ENCODE measurements at regions not wholly inside any gene's neighbourhood (a gene's known extent, or its start where the extent isn't known, plus 50 kb on each side); places are given as distances from the start of the nearest gene placed in this dataset.
"Not testable (repeated sequence)": the region's sequence is repeated elsewhere in the genome, so short reads cannot be mapped to it uniquely, and the experiment has no call there.

- intact Hi-C loops (cut with DNase I) = no loop called here
- no peak for DNase-seq
These were observed 1755.4 kb downstream of the PLA2G4A start for GRCh38 chr1:188584119-188584518.

GRCh38 chr1:188590641-188591040 is 1761.9 kb downstream of the PLA2G4A start:
- intact Hi-C loops (cut with DNase I) = no loop called here
- no peak for DNase-seq

- intact Hi-C loops (cut with DNase I) = no loop called here
- no peak for DNase-seq
These were observed 1765.9 kb downstream of the PLA2G4A start for GRCh38 chr1:188594542-188595235.

DNA sequence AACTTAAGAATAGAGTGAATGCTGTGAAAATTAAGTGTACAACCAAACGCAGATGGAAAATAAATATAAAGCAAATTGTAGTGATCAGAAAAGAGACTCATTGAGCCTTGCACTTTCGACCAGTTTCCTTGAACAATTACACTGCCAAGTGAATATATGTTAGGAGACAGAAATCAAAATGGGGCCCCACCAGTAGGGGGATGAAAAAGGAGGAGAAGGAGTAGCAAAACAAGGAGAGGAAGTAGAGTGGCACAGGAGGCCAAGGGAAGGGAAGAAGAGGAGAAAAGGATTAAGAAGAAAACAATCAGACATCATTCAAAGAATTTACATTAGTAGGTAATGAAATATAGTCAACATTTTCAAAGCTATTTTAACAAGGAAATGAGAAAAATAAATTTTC is 1770.6 kb downstream of the PLA2G4A start:
- intact Hi-C loops (cut with DNase I) = no loop called here

GRCh38 chr1:188611432-188611831 is 1782.7 kb downstream of the PLA2G4A start:
- intact Hi-C loops (cut with DNase I) = no loop called here
- DNase-seq = peak in 1 of 10 donors; percentile 50

More for the DNA sequence above, 1770.6 kb downstream of the PLA2G4A start:
- no peak for DNase-seq

DNA sequence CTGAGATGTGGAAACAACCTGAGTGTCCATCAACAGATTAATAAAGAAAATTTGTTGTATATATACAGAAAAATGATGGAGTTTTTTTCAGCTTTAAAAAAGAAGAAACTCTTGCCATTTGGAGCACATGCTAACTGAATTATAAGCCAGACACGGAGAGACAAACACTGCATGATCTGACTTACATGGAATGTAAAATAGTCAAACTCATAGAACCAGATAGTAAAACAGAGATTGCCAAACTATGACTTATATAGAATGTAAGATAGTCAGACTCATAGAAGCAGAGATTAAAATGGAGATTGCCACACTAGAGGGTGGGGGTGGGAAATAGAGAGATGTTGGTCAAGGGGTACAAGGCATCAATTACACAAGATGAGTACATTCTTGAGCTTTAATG is 1786.6 kb downstream of the PLA2G4A start:
- intact Hi-C loops (cut with DNase I) = no loop called here
- DNase-seq = no peak

DNA sequence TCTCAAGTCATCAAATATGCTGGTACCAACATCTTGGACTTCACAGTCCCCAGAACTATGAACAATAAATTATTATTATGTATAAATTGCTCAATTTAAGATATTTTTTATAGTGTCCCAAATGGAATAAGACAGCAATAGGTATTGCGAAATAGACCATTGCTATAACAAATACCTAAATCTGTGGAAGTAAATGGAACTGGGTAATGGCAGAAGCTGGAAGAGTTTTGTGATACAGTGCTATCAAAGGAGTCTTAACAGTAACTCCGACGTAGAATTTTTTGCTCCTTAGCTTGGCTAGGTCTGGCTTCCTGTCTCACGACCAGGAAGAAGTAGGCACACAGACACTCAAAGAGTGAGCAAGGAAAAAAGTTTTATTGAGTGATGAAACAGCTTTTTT is 1791.5 kb downstream of the PLA2G4A start:
- no peak for DNase-seq
- intact Hi-C loops (cut with DNase I) = no loop called here

DNA sequence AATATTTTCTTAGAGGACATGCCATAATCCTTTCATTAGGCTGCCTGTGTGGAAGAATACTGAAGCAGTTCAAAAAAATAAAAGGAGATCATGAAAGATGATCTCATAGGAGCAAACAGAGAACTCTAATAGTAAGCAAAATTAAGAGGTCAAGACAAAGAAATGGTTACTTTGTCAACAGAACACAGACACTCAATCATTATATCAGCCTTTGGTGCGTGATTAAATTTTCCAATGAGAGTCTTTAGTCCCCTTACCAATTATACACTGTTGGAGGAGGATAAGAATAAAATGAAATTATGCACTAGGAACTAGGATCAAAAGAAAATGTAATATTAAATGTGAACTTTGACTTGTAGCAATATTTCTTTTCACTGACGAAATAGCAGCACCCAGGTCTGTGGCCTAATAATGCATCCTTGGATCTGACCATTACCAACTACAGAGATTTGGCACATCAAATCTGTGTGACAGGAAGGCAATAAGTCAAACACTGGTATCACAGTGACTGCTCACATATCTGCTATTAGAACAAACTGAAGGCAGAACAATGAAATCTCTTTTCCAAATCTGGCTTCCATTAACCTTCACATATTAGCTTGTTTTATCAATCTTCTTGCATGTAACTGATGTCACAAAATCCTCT is 1812.9 kb downstream of the PLA2G4A start:
- no peak for DNase-seq
- intact Hi-C loops (cut with DNase I) = no loop called here

DNA sequence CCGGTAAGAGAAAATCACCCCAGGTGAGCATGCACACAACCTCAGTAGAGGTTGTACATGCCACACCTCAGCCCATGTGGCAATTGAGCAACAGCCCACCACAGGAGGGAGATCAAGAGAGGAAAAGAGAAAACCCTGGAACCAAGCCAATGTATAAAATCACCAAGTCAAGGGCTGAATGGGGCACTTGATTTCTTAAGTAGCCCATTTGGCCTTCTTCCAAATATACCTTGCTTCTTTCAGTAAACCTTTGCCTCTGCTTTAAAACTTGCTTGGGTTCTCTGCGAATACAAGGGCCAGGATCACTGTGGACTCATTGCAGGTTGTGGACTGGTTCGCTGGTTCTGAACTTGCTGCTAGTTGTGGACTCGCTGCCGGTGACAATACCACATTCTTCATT is 1814.0 kb downstream of the PLA2G4A start:
- DNase-seq = no peak
- intact Hi-C loops (cut with DNase I) = no loop called here

DNA sequence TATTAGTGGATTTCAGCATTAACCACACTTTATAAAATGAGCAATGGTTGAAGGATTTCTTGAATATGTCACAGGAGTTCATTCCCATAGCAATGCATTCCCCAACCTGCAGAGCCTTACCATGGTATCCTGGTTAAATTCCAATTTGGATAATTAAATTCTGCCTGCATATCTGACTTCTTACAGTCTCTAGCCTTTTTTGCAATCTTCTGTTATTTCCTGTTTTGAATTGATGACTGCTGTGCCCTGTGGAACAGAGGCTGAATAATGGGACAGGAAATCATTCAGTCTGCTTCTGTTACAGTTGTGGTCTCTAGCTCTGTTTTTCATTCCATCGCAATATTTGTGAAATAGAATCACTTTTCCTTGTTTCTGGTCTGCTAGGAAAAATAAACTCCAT is 1823.9 kb downstream of the PLA2G4A start:
- DNase-seq = no peak
- intact Hi-C loops (cut with DNase I) = no loop called here

GRCh38 chr1:188655966-188656365 is 1821.7 kb downstream of the BRINP3 start:
- peak in 2 of 10 donors; percentile 26 to 42 for DNase-seq
- intact Hi-C loops (cut with DNase I) = not testable (repeated sequence)

- intact Hi-C loops (cut with DNase I) = no loop called here
- no peak for DNase-seq
These were observed 1817.1 kb downstream of the BRINP3 start for GRCh38 chr1:188660572-188660971.

DNA sequence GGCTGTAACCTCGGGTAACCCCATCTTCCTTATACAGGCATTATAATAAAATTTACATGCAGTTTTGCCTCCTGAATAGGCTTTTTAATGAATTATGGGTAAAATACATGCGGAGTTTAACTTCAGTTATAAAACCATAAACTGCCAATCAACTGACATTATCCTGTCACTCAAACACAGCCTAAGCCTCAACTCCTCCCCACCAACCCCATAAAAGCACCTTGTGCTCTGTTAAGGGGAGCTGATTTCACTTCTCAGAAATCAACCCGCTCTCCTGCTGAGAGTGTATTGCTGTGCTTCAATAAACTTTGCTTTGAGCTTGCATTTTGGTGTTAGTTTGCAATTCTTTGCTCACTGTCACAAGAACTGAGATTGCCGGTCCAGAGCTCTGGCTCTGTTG is 1812.2 kb downstream of the BRINP3 start:
- DNase-seq = no peak
- intact Hi-C loops (cut with DNase I) = no loop called here

GRCh38 chr1:188668083-188668482 is 1809.6 kb downstream of the BRINP3 start:
- DNase-seq = no peak
- intact Hi-C loops (cut with DNase I) = no loop called here

DNA sequence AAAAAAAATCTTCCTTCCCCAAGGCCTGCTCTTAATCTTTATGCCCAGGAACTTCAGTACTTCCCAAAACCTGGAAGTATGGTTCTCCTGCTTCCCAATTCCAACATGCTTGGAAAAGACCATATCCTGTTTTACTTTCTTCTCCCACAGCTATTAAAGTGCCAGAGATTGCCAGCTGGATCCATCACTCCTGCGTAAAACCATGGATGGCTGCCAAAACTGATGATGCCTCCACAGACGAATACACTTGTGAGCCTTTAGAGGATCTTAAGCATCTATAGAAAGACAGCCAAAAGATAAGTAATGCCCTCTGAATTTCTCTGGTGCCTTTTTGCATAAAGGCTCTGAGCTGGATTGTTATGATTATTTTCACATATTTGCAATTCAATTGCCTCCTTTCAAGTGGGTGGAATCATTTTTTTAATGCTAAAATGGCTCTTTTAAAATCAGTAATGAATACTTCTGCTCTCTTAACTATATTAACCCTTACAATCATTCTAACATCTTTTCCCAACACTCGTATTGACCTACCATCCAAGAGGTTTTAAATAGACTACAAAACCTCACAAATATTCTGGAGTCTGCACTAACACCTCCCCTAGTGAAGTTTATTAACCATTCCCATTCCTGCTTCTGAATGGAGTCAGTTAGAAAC is 1807.8 kb downstream of the BRINP3 start:
- peak in 1 of 10 donors; percentile 51 for DNase-seq
- intact Hi-C loops (cut with DNase I) = no loop called here

DNA sequence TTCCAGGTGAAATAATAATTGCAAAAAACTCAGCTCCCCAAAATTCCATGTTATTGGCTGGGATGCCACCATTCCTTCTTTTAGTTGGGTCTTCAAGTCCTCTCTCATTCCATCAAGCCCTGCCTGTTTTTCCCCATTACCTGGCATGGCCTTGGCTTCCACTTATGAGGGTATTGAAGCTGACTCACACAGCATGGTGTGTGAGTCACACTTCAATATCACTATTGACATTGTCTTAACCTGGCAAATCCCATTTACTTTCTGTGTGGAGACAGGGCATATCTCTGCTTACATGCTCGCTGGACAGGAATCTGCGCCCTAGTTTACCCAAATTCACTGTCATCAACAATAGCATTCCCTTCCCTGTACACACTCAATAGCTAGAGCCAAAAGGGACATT is 1806.8 kb downstream of the BRINP3 start:
- intact Hi-C loops (cut with DNase I) = no loop called here
- DNase-seq = no peak

DNA sequence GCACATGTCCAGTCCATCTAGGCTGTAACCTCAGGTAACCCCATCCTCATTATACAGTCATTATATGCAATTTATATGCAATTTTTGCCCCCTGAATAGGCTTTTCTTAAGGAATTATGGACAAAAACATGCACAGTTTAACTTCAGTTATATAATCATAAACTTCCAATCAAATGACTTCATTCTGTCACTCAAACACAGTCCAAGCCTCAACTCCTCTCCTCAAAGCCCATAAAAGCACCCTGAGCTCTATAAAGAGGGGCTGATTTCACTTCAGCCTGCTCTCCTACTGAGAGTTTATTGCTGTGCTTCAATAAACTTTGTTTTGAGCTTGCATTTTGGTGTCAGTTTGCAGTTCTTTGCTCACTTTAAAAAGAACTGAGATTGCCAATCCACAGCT is 1805.5 kb downstream of the BRINP3 start:
- intact Hi-C loops (cut with DNase I) = no loop called here
- no peak for DNase-seq

DNA sequence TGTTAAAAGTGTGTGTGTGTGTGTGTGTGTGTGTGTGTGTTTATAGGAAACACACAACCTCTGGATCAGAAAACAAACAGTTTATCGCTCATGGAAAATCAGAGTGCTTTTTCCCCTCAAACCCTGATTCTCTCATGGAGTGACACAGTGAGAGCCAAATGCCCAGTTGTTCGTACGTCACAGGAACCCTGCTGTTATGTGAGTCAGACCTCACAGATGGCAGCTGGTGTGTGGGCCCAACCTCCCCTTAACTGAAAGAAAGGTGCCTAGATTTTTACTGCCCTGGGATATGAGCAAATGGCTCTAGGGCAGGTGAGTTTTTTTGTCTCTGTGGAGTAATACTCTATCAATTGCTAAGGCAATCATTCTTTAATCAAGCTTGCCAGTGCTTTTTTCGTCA is 1788.1 kb downstream of the BRINP3 start:
- intact Hi-C loops (cut with DNase I) = no loop called here
- DNase-seq = peak in 3 of 10 donors; percentile 9 to 66 (median 49)

DNA sequence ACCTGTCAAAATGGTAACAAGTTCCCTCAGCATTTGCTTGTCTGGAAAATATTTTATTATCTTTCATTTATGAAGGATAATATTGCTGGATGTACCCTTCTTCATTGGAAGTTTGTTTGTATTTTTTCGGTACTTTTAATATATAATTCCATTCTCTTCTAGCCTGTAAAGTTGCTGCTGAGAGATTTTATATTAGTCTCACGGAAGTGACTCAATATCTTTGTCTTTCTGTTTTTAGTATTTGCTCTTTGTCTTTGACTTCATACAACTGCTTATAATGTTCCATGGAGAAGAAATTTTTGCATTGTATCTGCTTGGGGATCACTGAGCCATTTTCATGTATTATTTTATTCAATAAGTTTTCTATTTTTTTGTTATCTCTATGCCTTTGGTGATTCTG is 1777.5 kb downstream of the BRINP3 start:
- DNase-seq = no peak
- intact Hi-C loops (cut with DNase I) = no loop called here

- intact Hi-C loops (cut with DNase I) = no loop called here
- no peak for DNase-seq
These were observed 1770.9 kb downstream of the BRINP3 start for GRCh38 chr1:188706742-188707141.

GRCh38 chr1:188708795-188709535 is 1768.7 kb downstream of the BRINP3 start:
- DNase-seq = no peak
- intact Hi-C loops (cut with DNase I) = no loop called here
